ENCODE measurements at regions not wholly inside any gene's neighbourhood (a gene's known extent, or its start where the extent isn't known, plus 50 kb on each side); places are given as distances from the start of the nearest gene placed in this dataset.

DNA sequence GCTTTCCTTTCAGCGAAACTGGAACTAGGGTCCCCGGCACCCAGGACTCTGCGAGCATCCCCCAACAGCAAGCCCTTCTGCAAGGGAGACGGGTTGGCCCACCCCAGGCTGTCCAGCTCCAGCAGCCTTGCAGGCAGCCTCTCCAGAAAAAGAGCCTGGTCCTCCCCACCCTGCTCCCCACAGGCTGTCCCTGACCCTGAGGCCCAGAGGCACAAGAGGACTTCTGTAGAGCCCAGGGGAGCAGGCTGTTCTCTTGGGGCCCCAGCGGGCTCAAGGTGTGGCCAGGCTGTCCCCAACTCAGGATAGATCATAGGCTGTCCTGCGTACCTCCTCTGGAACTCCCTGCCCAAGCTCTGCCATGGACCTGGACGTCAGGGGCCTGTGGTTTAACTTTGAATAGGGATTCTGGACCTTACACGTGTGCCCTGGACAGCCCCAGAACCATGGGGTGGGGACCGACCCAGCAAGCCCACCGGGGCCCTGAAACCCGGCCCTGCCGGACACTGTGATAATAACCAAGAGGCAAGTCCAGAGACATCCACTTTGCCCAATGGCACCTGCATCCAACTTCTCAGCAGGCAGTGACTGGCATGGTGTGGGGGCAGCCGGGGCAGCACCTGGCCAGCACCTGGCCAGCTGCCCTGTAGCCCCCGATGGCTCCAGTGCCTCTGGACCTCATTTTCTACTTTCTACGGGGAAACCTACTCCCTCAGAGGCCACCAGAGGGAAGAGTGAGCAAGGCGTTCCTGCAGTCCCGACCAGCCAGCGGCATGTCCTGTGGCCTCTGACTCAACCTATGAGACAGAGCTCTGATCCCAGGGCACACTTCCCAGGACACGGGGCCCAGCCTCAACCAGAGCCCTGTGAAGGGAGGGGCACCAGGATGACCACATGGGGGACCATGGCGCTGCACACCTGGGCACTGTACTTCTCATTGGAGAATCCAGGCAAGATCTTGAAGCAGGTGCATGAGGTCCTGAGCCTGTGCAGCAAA lies 50.9 kb upstream of the TPM4 start:
- Histone ChIP-seq H3K9ac (ENCODE audit: control insufficient read depth, insufficient read depth, low read length) (no peak overlapping the region), H3K4me1 (ENCODE audit: control insufficient read depth, insufficient read depth, low read length) (no peaks in the 10 kb centered on the region), H2AFZ (ENCODE audit: control insufficient read depth, low read depth, low read length) (no peak overlapping the region), H3K27ac (ENCODE audit: control insufficient read depth, insufficient read depth) (no peak overlapping the region), H4K20me1 (ENCODE audit: control insufficient read depth, insufficient read depth) (no peaks in the 10 kb centered on the region), H3K27me3 (replicated peaks in 1 of 2; ENCODE audit: control insufficient read depth in 2 of 2, insufficient read depth in 2 of 2, low read length in 1 of 2) (no peaks in the 10 kb centered on the region), H3K79me2 (ENCODE audit: control insufficient read depth, insufficient read depth, low read length) (no peaks in the 10 kb centered on the region), H3K9me3 (replicated peaks; ENCODE audit: control insufficient read depth, insufficient read depth, low read length) (no peaks in the 10 kb centered on the region), H3K4me3 (no peak overlapping the region), H3K36me3 (ENCODE audit: control insufficient read depth in 2 of 2, insufficient read depth in 2 of 2, low read length in 1 of 2) (no peaks in the 10 kb centered on the region), H3K4me2 (ENCODE audit: control insufficient read depth, insufficient read depth) (no peak overlapping the region)
- peak; percentile 57 for ATAC-seq
- no peak for DNase-seq (ENCODE audit: low read depth, low spot score)
- POLR2A ChIA-PET, result no interaction called here
- CTCF ChIA-PET, result interaction anchor here (0.6 kb wide), 1 partner anchor 362 kb away, joined by 3 read pairs; no protein-coding TSS in a partner anchor
- intact Hi-C loops (cut with micrococcal nuclease; ENCODE audit: unreplicated experiment), result no loop called here
- 46% methylated on average over 19 of the region's 20 CpGs for WGBS (ENCODE audit: insufficient coverage, insufficient replicate concordance, low lambda C conversion rate, missing lambda C conversion rate)
- in situ Hi-C loops (cut with MboI), result no loop called here
- TF ChIP-seq, protein P1, sequence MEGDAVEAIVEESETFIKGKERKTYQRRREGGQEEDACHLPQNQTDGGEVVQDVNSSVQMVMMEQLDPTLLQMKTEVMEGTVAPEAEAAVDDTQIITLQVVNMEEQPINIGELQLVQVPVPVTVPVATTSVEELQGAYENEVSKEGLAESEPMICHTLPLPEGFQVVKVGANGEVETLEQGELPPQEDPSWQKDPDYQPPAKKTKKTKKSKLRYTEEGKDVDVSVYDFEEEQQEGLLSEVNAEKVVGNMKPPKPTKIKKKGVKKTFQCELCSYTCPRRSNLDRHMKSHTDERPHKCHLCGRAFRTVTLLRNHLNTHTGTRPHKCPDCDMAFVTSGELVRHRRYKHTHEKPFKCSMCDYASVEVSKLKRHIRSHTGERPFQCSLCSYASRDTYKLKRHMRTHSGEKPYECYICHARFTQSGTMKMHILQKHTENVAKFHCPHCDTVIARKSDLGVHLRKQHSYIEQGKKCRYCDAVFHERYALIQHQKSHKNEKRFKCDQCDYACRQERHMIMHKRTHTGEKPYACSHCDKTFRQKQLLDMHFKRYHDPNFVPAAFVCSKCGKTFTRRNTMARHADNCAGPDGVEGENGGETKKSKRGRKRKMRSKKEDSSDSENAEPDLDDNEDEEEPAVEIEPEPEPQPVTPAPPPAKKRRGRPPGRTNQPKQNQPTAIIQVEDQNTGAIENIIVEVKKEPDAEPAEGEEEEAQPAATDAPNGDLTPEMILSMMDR (IDR thresholded peaks at IDR 0.05 in 2 of 3, conservative IDR thresholded peaks at IDR 0.05 in 1 of 3; ENCODE audit: control insufficient read depth in 2 of 3, extremely low read depth in 1 of 3, insufficient read depth in 1 of 3, low read depth in 3 of 3, low read length in 3 of 3), result peak; percentile 23 to 35 (median 24); a peak in 3 of 6 replicates
- TF ChIP-seq SMC3 (IDR thresholded peaks at IDR 0.05; ENCODE audit: borderline replicate concordance, low read length) (peak; percentile 22; the same call in 1 of the 2 replicates), RAD21 (IDR thresholded peaks at IDR 0.05; ENCODE audit: insufficient read depth, low read depth, low read length) (peak; percentile 39), SREBF2 (IDR thresholded peaks at IDR 0.05; ENCODE audit: low read length) (no peak)
- TF ChIP-seq, protein P2, sequence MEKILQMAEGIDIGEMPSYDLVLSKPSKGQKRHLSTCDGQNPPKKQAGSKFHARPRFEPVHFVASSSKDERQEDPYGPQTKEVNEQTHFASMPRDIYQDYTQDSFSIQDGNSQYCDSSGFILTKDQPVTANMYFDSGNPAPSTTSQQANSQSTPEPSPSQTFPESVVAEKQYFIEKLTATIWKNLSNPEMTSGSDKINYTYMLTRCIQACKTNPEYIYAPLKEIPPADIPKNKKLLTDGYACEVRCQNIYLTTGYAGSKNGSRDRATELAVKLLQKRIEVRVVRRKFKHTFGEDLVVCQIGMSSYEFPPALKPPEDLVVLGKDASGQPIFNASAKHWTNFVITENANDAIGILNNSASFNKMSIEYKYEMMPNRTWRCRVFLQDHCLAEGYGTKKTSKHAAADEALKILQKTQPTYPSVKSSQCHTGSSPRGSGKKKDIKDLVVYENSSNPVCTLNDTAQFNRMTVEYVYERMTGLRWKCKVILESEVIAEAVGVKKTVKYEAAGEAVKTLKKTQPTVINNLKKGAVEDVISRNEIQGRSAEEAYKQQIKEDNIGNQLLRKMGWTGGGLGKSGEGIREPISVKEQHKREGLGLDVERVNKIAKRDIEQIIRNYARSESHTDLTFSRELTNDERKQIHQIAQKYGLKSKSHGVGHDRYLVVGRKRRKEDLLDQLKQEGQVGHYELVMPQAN (conservative IDR thresholded peaks at IDR 0.05), result no peak
- FAIRE-seq, result no peak
- no TSS peak for BruUV-seq (replicated peaks)
- SMC1A ChIA-PET (ENCODE audit: uncharacterized antibody, unreplicated experiment), result interaction anchor here (0.8 kb wide), 1 partner anchor 160 kb away, joined by 3 read pairs; the partner anchor contains the start of gene FAM32A
- RAD21 ChIA-PET (ENCODE audit: unreplicated experiment), result no interaction called here
